ENCODE measurements at regions not wholly inside any gene's neighbourhood (a gene's known extent, or its start where the extent isn't known, plus 50 kb on each side); places are given as distances from the start of the nearest gene placed in this dataset.

DNA sequence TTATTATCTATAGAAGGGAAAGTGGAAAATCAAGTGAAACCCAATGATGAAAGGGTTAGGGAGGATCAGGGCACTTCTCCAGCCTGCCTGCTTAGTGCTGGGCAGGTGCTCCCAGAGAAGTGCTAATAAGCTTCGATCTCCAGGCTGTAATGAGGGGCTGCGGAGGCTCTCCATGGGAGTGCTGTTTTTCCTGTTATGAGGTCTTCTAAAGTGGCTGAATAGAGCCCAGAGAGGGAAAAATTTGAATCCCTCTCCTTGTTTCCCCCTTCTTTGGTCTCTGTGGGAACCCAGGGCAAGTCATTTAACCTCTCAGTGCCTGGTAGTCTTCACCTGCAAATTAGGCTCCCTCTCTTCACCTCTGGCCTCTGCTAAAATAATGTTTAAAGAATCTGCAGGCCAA lies 351.7 kb upstream of the DCC start:
- no peak overlapping the region for H3K4me3 Mint-ChIP-seq (ENCODE audit: unreplicated experiment)
- H3K4me1 Mint-ChIP-seq (ENCODE audit: low read depth): no peaks in the 10 kb centered on the region
- H3K36me3 Mint-ChIP-seq (ENCODE audit: low read depth): no peaks in the 10 kb centered on the region
- no peaks in the 10 kb centered on the region for H3K27me3 Mint-ChIP-seq (ENCODE audit: low read depth)
- DNase-seq (ENCODE audit: low spot score): no peak
- H3K27ac Mint-ChIP-seq (ENCODE audit: unreplicated experiment): no peak overlapping the region
- H3K9me3 Mint-ChIP-seq (ENCODE audit: low read depth): peaks cover 3% of the 10 kb centered on the region
- TF ChIP-seq, protein P1, sequence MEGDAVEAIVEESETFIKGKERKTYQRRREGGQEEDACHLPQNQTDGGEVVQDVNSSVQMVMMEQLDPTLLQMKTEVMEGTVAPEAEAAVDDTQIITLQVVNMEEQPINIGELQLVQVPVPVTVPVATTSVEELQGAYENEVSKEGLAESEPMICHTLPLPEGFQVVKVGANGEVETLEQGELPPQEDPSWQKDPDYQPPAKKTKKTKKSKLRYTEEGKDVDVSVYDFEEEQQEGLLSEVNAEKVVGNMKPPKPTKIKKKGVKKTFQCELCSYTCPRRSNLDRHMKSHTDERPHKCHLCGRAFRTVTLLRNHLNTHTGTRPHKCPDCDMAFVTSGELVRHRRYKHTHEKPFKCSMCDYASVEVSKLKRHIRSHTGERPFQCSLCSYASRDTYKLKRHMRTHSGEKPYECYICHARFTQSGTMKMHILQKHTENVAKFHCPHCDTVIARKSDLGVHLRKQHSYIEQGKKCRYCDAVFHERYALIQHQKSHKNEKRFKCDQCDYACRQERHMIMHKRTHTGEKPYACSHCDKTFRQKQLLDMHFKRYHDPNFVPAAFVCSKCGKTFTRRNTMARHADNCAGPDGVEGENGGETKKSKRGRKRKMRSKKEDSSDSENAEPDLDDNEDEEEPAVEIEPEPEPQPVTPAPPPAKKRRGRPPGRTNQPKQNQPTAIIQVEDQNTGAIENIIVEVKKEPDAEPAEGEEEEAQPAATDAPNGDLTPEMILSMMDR (IDR thresholded peaks at IDR 0.05): no peak

DNA sequence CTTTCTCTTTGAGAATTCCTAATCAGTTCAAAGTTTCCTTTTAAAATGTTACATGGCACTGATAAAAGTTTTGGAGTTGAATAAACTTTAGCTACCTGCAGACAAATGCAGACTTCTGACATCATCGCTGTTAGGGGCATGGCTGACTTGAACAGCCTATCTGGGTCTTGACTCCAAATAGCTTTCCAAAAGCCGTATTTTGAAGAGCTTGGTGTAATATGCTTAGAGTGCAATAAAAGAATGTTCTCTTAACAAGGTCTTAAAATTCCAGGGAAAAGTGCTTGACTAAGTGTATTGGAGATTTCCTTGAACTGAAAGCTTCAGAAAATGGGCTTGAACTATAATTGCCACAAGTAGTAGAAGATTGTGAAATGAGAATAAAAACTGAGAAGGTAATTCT lies 342.9 kb upstream of the DCC start:
- Mint-ChIP-seq H3K9me3 (ENCODE audit: low read depth) (no peaks in the 10 kb centered on the region), H3K4me1 (ENCODE audit: low read depth) (no peaks in the 10 kb centered on the region), H3K36me3 (ENCODE audit: low read depth) (no peaks in the 10 kb centered on the region), H3K4me3 (ENCODE audit: unreplicated experiment) (no peak overlapping the region), H3K27ac (ENCODE audit: unreplicated experiment) (no peak overlapping the region), H3K27me3 (ENCODE audit: low read depth) (peaks cover 2% of the 10 kb centered on the region)
- TF ChIP-seq, protein P1 (IDR thresholded peaks at IDR 0.05): no peak
- DNase-seq (ENCODE audit: low spot score): no peak

DNA sequence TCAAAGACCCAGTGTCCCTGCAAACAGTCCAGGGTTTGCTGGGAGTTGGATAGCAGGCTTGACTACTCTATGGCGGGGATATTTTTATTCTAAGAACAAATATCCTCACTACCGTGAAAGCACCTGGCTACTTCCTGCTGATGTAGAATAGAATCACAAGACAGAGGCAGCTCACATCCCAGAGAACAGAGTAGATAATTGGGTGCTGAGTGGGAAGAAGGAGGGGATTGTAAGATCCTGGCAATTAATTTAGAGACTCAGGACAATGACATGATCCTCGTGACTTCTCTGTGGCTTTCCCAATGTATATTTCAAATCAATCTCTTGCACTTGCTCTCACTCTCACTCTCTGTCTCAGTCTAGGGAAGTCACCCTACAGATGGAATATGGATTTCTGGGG lies 341.9 kb upstream of the DCC start:
- Mint-ChIP-seq H3K27me3 (ENCODE audit: low read depth) (peaks cover 2% of the 10 kb centered on the region), H3K9me3 (ENCODE audit: low read depth) (no peaks in the 10 kb centered on the region), H3K36me3 (ENCODE audit: low read depth) (no peaks in the 10 kb centered on the region), H3K27ac (ENCODE audit: unreplicated experiment) (no peak overlapping the region), H3K4me3 (ENCODE audit: unreplicated experiment) (no peak overlapping the region), H3K4me1 (ENCODE audit: low read depth) (no peaks in the 10 kb centered on the region)
- TF ChIP-seq, protein P1 (IDR thresholded peaks at IDR 0.05): no peak
- no peak for DNase-seq (ENCODE audit: low spot score)

DNA sequence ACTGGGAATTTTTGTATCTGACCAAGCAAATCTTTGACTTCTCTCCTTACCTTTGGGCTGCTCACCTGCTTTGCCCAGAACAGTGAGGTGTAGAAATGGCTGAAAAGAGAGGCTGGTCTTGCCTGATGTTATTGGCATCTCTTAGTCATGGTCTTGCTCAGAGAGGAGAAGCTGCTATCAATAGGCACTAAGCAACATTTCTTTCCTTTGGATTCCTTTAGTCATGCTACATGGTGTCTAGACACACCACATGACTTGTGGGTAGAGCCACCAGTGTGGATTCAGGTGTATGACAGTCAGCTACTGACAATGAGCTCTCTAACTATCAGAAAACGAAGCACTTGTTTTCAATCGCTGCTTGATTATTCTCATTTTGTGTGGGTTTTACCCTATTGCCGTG lies 341.3 kb upstream of the DCC start:
- Mint-ChIP-seq H3K9me3 (ENCODE audit: low read depth) (no peaks in the 10 kb centered on the region), H3K4me3 (ENCODE audit: unreplicated experiment) (no peak overlapping the region), H3K36me3 (ENCODE audit: low read depth) (no peaks in the 10 kb centered on the region), H3K4me1 (ENCODE audit: low read depth) (no peaks in the 10 kb centered on the region), H3K27ac (ENCODE audit: unreplicated experiment) (no peak overlapping the region), H3K27me3 (ENCODE audit: low read depth) (peaks cover 2% of the 10 kb centered on the region)
- DNase-seq (ENCODE audit: low spot score): no peak
- TF ChIP-seq, protein P1 (IDR thresholded peaks at IDR 0.05): no peak

DNA sequence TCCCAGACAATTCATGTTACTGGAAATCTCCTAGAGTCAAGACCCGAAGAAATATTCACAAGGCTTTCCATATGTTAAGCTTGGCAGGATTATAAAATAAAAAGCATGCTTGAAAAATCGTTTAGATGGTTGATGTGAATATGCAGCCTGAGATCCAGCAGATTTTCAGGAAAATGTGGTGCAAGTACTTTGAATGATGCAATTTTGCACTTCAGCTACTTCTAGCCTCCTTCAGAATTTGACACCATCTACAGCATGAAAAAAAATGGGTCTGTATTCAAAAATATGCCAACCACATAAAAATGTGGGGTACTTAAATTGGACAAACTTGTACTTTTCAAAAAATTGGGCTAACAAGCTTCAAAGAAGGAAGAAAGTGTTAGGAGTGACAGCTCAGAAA lies 340.6 kb upstream of the DCC start:
- H3K36me3 Mint-ChIP-seq (ENCODE audit: low read depth): no peaks in the 10 kb centered on the region
- no peak for DNase-seq (ENCODE audit: low spot score)
- TF ChIP-seq, protein P1 (IDR thresholded peaks at IDR 0.05): no peak
- H3K4me3 Mint-ChIP-seq (ENCODE audit: unreplicated experiment): no peak overlapping the region
- H3K9me3 Mint-ChIP-seq (ENCODE audit: low read depth): peaks cover 1% of the 10 kb centered on the region
- H3K27me3 Mint-ChIP-seq (ENCODE audit: low read depth): no peaks in the 10 kb centered on the region
- H3K4me1 Mint-ChIP-seq (ENCODE audit: low read depth): no peaks in the 10 kb centered on the region
- no peak overlapping the region for H3K27ac Mint-ChIP-seq (ENCODE audit: unreplicated experiment)
